Fibroblast of the aortic adventitia (primary cell): ENCODE measurements at regions not wholly inside any gene's neighbourhood (a gene's known extent, or its start where the extent isn't known, plus 50 kb on each side); places are given as distances from the start of the nearest gene placed in this dataset.

Experiments used
- DNase-seq: peaks from one replicate; pipeline ENCODE4 v3.0.0-alpha.2; 2010; ENCODE audit warnings: low read depth
- H3K4me3 ChIP-seq: 2 replicates; pipeline ENCODE4 v1.5.1; 2011; ENCODE audit warnings: low read depth, mild to moderate bottlenecking, control low read depth, low read length, moderate library complexity
- TF ChIP-seq, protein P1 (sequence below): IDR thresholded peaks from 2 replicates; pipeline ENCODE4 v1.5.1; 2011; ENCODE audit warnings: mild to moderate bottlenecking, low read length, control low read depth, inconsistent platforms; ENCODE audit not compliant: insufficient read depth

DNA sequence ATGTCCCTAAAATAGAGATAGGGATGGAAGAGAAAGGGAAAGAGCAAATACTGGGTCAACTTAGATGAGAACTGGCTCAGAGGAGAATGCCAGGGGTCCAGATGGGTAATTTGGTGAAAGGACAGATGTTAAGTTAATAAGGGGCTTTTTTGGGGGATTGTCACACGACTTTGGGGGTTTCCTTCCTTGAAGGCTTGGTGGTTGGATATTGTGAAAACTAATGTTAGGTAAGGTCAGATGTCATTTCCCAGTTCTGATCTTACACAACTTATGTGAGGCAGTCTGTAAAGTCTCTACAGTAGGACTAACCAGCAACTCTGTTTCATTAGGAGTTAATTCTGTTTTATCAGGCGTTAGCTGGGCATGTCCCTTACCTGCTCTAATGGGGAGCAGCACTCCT, 231.1 kb downstream of the NR2F2 start:
- DNase-seq: no peak
- TF ChIP-seq, protein P1, sequence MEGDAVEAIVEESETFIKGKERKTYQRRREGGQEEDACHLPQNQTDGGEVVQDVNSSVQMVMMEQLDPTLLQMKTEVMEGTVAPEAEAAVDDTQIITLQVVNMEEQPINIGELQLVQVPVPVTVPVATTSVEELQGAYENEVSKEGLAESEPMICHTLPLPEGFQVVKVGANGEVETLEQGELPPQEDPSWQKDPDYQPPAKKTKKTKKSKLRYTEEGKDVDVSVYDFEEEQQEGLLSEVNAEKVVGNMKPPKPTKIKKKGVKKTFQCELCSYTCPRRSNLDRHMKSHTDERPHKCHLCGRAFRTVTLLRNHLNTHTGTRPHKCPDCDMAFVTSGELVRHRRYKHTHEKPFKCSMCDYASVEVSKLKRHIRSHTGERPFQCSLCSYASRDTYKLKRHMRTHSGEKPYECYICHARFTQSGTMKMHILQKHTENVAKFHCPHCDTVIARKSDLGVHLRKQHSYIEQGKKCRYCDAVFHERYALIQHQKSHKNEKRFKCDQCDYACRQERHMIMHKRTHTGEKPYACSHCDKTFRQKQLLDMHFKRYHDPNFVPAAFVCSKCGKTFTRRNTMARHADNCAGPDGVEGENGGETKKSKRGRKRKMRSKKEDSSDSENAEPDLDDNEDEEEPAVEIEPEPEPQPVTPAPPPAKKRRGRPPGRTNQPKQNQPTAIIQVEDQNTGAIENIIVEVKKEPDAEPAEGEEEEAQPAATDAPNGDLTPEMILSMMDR: no peak
- no peak overlapping the region for H3K4me3 ChIP-seq

DNA sequence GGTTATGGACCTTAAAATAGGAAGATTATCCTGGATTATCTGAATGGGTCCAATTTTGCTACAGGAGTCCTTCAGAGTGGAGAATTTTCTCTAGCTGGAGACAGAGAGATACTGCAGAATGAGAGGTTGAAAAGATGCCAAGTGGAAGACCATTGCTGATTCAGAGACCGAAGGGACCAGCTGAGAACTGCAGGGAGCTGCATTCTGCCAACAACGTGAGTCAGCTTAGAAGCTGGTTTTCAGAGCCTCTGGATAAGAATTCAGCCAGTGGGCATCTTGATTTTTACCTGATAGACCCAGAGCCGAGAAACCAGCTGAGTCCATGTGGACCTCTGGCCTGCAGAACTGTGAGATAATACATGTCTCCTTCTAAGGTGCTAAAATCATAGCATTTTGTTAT, 234.0 kb downstream of the NR2F2 start:
- TF ChIP-seq, protein P1: no peak
- H3K4me3 ChIP-seq: no peak overlapping the region
- DNase-seq: no peak

DNA sequence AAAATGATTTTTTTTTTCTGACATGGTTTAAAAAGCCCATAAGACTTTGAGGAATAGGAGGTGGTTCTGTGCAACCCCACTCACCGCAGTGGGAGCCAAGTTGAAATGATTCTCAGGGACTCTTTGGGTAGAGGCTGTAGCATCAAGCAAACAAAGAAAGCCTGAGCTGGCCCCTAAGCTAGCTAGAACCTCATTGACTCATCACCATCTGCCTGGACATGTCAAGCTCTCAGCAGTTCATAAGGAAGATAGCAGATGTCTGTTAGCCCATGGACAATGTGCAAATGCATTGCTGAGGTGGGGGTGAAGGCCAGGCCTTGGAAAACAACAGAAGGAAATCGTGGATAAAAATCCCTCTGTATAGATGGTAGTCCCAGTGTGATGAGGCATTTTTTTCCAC, 234.8 kb downstream of the NR2F2 start:
- TF ChIP-seq, protein P1: no peak
- H3K4me3 ChIP-seq: no peak overlapping the region
- no peak for DNase-seq

GRCh38 chr15:96574782-96575181, 244.3 kb downstream of the NR2F2 start:
- DNase-seq: no peak
- H3K4me3 ChIP-seq: no peak overlapping the region
- TF ChIP-seq, protein P1: no peak

DNA sequence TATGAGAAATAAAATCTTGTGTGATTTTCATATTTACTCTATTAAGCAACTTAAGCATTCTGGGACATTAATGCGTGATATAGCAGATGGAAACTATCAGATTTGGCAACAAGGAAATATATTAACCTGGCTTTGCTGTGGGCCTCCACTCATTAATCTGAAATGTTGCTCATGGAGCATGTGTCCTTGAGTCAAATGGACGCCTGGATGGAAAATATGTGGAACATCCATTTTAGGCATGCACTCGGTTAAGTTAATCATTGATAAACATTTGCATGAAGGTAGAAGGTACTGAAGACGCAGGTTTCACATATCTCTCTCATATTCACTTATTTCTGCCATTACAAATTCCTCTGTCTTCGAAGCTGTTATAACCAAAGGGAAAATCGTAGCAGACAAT, 246.1 kb downstream of the NR2F2 start:
- TF ChIP-seq, protein P1: no peak
- DNase-seq: no peak
- no peak overlapping the region for H3K4me3 ChIP-seq

DNA sequence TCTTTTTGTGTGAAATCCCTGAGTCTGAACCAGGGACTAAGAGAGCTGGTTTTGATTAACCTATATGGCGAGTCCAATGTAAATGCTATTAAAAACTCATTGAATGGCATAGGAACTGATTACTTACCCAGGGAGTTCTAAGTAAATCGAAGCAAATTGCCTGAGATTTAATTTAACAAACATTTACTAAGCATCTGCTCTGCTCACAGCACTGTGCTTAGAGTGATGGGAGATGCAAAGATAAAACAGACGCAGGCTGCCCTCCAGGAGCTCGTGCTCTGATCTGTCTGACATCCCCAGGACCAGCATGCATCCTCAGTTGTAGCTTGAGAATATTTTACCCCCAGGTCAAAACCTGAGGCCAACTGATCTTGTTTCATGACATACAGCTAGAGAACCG, 247.9 kb downstream of the NR2F2 start:
- no peak for DNase-seq
- H3K4me3 ChIP-seq: no peak overlapping the region
- TF ChIP-seq, protein P1: no peak

- TF ChIP-seq, protein P1: no peak
- no peak for DNase-seq
- no peak overlapping the region for H3K4me3 ChIP-seq
These were observed 250.9 kb downstream of the NR2F2 start for GRCh38 chr15:96581371-96581770.
